ENCODE measurements at regions not wholly inside any gene's neighbourhood (a gene's known extent, or its start where the extent isn't known, plus 50 kb on each side); places are given as distances from the start of the nearest gene placed in this dataset.
"Not testable (repeated sequence)": the region's sequence is repeated elsewhere in the genome, so short reads cannot be mapped to it uniquely, and the experiment has no call there.

DNA sequence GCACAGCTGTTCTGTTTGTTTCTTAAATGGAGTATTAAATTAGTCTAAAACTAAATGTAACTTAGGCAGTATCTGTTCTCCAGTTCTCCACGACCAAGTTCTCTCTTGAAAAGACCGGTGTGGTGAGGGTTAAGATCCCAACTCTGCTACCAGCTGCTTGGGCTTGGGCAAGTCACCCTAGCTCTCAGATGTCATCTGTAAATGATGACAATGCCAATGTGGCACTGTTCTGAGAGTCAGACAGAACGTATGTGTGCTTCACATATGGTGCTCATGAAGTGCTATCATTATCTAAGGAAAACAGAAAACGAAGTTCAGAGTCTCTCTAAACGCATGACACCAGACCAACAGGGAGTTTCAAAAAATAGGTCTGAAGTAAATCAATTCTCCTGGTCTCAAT is 4025.0 kb upstream of the TPTE start:
- TF ChIP-seq EZH2 (IDR thresholded peaks at IDR 0.05; ENCODE audit: insufficient read depth, low read length): not testable (repeated sequence)
- TF ChIP-seq, protein P1, sequence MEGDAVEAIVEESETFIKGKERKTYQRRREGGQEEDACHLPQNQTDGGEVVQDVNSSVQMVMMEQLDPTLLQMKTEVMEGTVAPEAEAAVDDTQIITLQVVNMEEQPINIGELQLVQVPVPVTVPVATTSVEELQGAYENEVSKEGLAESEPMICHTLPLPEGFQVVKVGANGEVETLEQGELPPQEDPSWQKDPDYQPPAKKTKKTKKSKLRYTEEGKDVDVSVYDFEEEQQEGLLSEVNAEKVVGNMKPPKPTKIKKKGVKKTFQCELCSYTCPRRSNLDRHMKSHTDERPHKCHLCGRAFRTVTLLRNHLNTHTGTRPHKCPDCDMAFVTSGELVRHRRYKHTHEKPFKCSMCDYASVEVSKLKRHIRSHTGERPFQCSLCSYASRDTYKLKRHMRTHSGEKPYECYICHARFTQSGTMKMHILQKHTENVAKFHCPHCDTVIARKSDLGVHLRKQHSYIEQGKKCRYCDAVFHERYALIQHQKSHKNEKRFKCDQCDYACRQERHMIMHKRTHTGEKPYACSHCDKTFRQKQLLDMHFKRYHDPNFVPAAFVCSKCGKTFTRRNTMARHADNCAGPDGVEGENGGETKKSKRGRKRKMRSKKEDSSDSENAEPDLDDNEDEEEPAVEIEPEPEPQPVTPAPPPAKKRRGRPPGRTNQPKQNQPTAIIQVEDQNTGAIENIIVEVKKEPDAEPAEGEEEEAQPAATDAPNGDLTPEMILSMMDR (IDR thresholded peaks at IDR 0.05; ENCODE audit: insufficient read depth, low read depth, low read length): not testable (repeated sequence)

Measured in astrocyte (in vitro differentiated cells and primary cell).